ENCODE measurements at regions not wholly inside any gene's neighbourhood (a gene's known extent, or its start where the extent isn't known, plus 50 kb on each side); places are given as distances from the start of the nearest gene placed in this dataset.

GRCh38 chr13:112161521-112162301 lies 94.8 kb downstream of the SOX1 start (continued):
- TF ChIP-seq NRF1 (IDR thresholded peaks at IDR 0.05; ENCODE audit: low read depth, low read length) (no peak), HDAC2 (IDR thresholded peaks at IDR 0.05; ENCODE audit: borderline replicate concordance in 1 of 2, low read depth in 2 of 2, low read length in 2 of 2) (peak; percentile 95 to 99), RXRA (IDR thresholded peaks at IDR 0.05; ENCODE audit: insufficient read depth, low read depth, low read length) (no peak), TAF7 (optimal IDR thresholded peaks at IDR 0.05; ENCODE audit: borderline replicate concordance, low read depth, low read length) (no peak), TCF12 (IDR thresholded peaks at IDR 0.05; ENCODE audit: low read depth, low read length) (peak; percentile 96), ASH2L (IDR thresholded peaks at IDR 0.05; ENCODE audit: low read length) (peak; percentile 85), SIX5 (IDR thresholded peaks at IDR 0.05; ENCODE audit: low read depth, low read length) (no peak), SRF (IDR thresholded peaks at IDR 0.05; ENCODE audit: low read depth, low read length) (no peak), SP1 (IDR thresholded peaks at IDR 0.05; ENCODE audit: low read depth, low read length) (peak; percentile 60; the same call in 1 of the 2 replicates), ZNF274 (IDR thresholded peaks at IDR 0.05; ENCODE audit: borderline replicate concordance, extremely low read depth, low read length) (no peak), RAD21 (IDR thresholded peaks at IDR 0.05 in 1 of 2, conservative IDR thresholded peaks at IDR 0.05 in 1 of 2; ENCODE audit: low read depth in 2 of 2, low read length in 2 of 2) (peak in 1 of 2 experiments; percentile 10; a peak in 1 of 4 replicates), ATF2 (IDR thresholded peaks at IDR 0.05; ENCODE audit: low read length) (peak; percentile 58; the same call in 1 of the 2 replicates), SP2 (IDR thresholded peaks at IDR 0.05; ENCODE audit: low read length) (no peak), BCL11A (IDR thresholded peaks at IDR 0.05; ENCODE audit: low read depth in 2 of 2, low read length in 2 of 2) (peak in 1 of 2 experiments; percentile 6), BRCA1 (IDR thresholded peaks at IDR 0.05; ENCODE audit: low read depth, low read length) (no peak), SUZ12 (IDR thresholded peaks at IDR 0.05; ENCODE audit: low read length) (no peak)
